GM12891 (cell line): ENCODE measurements at regions not wholly inside any gene's neighbourhood (a gene's known extent, or its start where the extent isn't known, plus 50 kb on each side); places are given as distances from the start of the nearest gene placed in this dataset.

Experiments used
- DNase-seq: peaks from one replicate; pipeline ENCODE4 v3.0.0; 2011; ENCODE audit warnings: low spot score; ENCODE audit not compliant: insufficient read length
- FAIRE-seq: peaks from 2 replicates; lab custom pipeline; 2011; peaks lifted over from hg19 to GRCh38; lab: Jason Lieb, UNC
- PAX5 ChIP-seq: IDR thresholded peaks from 2 replicates; pipeline ENCODE4 v1.6.1; 2011; ENCODE audit warnings: low read length, moderate library complexity, mild to moderate bottlenecking; ENCODE audit not compliant: insufficient read depth, severe bottlenecking
- POLR2A ChIP-seq: IDR thresholded peaks from 2 replicates; pipeline ENCODE4 v1.6.1; 2011; ENCODE audit warnings: low read depth, low read length, control low read depth
- POLR2AphosphoS5 ChIP-seq: IDR thresholded peaks from 2 replicates; pipeline ENCODE4 v1.6.1; 2011; ENCODE audit warnings: low read depth, low read length, control low read depth
- POU2F2 ChIP-seq: IDR thresholded peaks from 2 replicates; pipeline ENCODE4 v1.6.1; 2011; ENCODE audit warnings: low read depth, mild to moderate bottlenecking, control low read depth, low read length, moderate library complexity
- SPI1 ChIP-seq: IDR thresholded peaks from 2 replicates; pipeline ENCODE4 v1.6.1; 2011; ENCODE audit warnings: low read depth, low read length, control low read depth
- TAF1 ChIP-seq: IDR thresholded peaks from 2 replicates; pipeline ENCODE4 v1.6.1; 2011; ENCODE audit warnings: low read depth, low read length, control low read depth

- FAIRE-seq: no peak
- no peak for DNase-seq
- TF ChIP-seq POLR2A (no peak), POU2F2 (no peak), TAF1 (no peak)
These were observed 918.7 kb downstream of the CDH11 start for GRCh38 chr16:64203126-64203525.

DNA sequence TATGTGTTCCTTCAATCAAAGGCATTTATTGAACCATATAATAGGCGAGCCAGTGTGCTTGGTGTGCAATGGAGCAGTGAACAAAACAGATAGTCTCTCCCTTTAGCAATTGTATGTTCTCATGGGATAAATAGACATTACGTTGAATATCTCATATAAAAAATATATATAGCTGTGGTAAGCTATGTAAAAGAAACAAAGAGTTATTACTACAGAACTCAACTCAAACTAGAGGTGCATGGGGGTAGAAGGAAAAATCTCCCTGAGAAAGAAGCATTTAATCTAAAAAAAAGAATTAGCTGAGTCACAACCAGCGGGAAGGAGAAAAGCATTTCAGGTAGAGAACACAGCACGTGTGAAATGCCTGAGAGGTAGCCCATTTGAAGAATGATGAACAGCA is 919.3 kb downstream of the CDH11 start:
- FAIRE-seq: no peak
- no peak for DNase-seq
- TF ChIP-seq POLR2A: no peak
- TF ChIP-seq TAF1: no peak
- TF ChIP-seq POU2F2: no peak
- TF ChIP-seq SPI1: no peak
- TF ChIP-seq POLR2AphosphoS5: no peak
- TF ChIP-seq PAX5: no peak

DNA sequence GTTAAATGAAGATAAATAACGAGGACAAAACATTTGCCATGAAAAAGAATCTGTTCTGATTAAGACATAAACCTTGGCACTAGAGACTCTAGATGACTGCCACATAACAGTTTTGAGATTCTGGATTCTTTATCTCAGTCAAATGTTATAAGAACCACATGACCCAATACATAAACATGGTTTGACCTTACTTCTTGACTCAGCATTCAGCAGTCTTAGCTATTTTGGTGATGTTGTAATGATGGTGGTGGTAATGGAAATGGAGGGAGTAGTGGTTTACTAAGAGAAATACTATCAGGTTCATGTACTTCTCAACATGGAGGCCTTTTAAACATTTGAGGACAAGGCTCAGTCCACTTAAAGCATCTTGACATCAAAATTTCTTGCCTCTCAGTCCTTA is 925.4 kb downstream of the CDH11 start:
- TF ChIP-seq POLR2A: no peak
- TF ChIP-seq PAX5: no peak
- no peak for TF ChIP-seq POLR2AphosphoS5
- TF ChIP-seq POU2F2: no peak
- no peak for TF ChIP-seq SPI1
- TF ChIP-seq TAF1: no peak
- FAIRE-seq (no peak), DNase-seq (no peak)

DNA sequence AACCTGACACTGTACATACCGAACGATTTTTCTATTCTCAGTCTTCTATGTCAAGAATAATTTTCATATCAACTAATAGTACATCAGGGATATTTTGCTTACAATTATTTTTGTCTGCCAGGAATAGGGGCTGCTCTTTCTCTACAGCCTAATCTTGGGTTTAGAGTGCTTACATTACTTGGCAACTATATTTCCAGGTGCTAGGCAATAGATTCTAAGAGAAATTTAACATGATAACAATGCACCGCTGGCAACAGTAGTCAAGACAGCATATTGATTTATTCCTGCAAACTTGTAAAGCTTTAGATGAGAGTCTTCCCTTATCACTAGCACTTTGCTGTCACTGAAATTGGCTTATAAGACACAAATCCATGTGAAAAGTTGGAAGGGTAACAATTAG is 935.9 kb downstream of the CDH11 start:
- FAIRE-seq (no peak), DNase-seq (no peak)
- TF ChIP-seq POLR2A: no peak
- no peak for TF ChIP-seq TAF1
- TF ChIP-seq PAX5: no peak
- TF ChIP-seq POLR2AphosphoS5: no peak
- no peak for TF ChIP-seq POU2F2
- no peak for TF ChIP-seq SPI1

GRCh38 chr16:64184156-64184555 is 937.7 kb downstream of the CDH11 start:
- no peak for TF ChIP-seq POLR2A
- no peak for TF ChIP-seq POLR2AphosphoS5
- no peak for TF ChIP-seq POU2F2
- no peak for TF ChIP-seq TAF1
- TF ChIP-seq PAX5: no peak
- TF ChIP-seq SPI1: no peak
- no peak for DNase-seq
- no peak for FAIRE-seq

DNA sequence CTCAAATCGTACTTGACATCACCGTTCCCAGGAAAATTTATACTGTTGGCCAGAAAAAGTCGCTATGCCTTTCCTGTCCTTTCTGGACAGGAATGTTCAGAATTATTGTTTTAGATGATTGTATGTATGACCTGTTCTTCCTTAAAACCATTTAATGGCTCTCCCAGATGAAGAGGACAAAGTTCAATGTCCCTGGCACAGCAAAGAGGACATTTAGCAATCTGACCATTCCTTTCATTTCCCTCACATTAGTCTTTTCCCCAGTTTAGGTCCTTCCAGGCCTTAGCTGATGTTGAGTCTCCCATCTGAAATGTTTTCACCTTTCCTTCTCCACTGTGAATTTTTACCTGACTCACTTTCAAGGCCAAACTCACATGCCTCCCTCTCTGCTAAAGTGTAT is 938.9 kb downstream of the CDH11 start:
- no peak for TF ChIP-seq PAX5
- TF ChIP-seq POLR2AphosphoS5: no peak
- TF ChIP-seq SPI1: no peak
- no peak for TF ChIP-seq POLR2A
- FAIRE-seq: no peak
- DNase-seq: no peak

DNA sequence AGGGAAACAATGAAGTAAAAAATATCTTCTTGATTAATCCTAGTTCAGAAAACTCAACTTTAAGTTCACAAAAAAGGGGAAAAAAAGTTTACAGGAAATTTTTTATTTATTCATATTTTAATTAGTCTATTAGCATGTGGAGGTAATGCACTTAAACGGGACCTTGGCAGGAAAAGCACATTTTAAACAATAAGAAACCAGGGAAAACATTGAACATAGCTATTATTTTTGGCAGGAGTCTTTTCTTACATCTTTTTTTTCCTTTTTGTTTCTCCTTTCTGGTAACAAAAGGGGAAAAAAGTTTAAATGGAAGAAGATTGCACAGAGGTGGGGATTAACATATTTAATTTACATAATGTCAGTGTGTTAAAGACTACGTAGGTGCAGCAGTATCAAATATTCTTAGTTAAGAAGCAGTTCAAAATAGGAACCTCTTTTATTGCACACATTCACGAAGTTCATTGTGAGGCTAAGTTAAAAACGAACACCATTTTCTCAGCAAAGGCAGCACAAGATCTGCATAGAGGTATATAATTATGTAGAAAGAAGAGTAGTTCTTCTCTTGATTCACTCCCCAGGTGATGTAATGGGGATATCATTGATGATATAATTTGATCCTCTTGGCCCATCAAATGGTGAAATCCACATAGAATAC is 940.5 kb downstream of the CDH11 start:
- DNase-seq: no peak
- TF ChIP-seq POU2F2 (no peak), POLR2AphosphoS5 (no peak), POLR2A (no peak), PAX5 (no peak), TAF1 (no peak), SPI1 (no peak)
- no peak for FAIRE-seq

DNA sequence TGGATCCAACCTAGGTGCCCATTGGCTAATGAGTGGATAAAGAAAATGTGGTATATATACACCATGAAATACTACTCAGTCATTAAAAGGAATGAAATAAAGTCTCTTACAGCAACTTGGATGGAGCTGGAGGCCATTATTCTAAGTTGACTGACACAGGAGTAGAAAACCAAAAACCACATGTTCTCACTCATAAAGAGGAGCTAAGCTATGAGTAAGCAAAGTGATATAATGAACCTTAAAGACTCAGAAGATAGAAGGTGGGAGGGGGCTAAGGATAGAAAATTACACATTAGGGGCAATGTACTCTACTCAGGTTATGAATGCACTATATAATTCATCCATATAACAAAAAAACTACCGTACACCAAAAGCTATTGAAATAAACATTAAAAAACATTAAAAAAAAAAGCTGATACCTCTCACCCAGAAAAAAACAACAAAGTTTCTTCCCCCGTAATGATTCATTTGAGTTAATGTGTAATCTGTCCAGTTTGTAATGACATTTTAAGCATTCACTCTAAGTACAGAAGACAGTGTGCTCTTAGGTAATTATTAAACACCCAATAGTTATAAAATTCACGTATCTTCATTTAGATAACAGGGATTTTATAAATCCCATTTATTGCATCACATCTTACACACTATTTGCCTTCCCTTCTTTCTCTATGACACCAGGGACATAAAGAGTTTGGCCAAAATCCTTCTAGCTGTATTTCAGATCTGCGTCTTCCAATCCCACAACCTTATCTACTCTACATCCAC is 941.5 kb downstream of the CDH11 start:
- FAIRE-seq (no peak), DNase-seq (no peak)
- TF ChIP-seq POU2F2 (no peak), SPI1 (no peak), POLR2AphosphoS5 (no peak), POLR2A (no peak)

GRCh38 chr16:64174327-64174726 is 947.5 kb downstream of the CDH11 start:
- FAIRE-seq: no peak
- TF ChIP-seq SPI1: no peak
- TF ChIP-seq POLR2AphosphoS5: no peak
- TF ChIP-seq TAF1: no peak
- no peak for TF ChIP-seq PAX5
- no peak for DNase-seq

DNA sequence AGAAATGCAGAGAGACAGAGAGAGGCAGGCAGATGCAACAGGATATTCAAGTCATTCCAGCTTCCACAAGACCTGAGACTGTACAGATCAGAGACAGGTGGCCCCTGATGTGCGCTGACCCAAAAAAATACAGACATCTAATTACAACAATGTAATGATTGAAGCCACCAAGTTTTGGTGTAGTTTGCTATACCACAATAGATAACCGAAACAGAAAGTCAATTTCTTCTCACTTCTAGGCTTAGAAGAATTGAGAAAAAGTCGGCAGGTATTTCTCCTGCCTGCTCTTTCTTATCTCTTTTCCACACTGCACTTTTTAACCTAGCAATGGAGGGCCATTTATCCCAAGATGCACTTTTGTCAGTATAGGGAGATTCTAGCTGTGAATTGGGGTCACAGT is 949.2 kb downstream of the CDH11 start:
- TF ChIP-seq POU2F2 (no peak), PAX5 (no peak), SPI1 (no peak), POLR2A (no peak), POLR2AphosphoS5 (no peak), TAF1 (no peak)
- FAIRE-seq (no peak), DNase-seq (no peak)
